ENCODE measurements at regions not wholly inside any gene's neighbourhood (a gene's known extent, or its start where the extent isn't known, plus 50 kb on each side); places are given as distances from the start of the nearest gene placed in this dataset.

- no peak for DNase-seq (ENCODE audit: low read depth in 2 of 2)
These were observed 127.3 kb downstream of the MBL2 start for GRCh38 chr10:52645187-52645758.

- DNase-seq (ENCODE audit: low read depth in 2 of 2) = no peak
These were observed 123.1 kb downstream of the MBL2 start for GRCh38 chr10:52649511-52649910.

GRCh38 chr10:52650873-52651272 lies 121.7 kb downstream of the MBL2 start:
- no peak for DNase-seq (ENCODE audit: low read depth in 2 of 2)

- DNase-seq (ENCODE audit: low read depth in 2 of 2) = no peak
These were observed 121.3 kb downstream of the MBL2 start for GRCh38 chr10:52651293-52651692.

GRCh38 chr10:52652431-52653262 lies 119.9 kb downstream of the MBL2 start:
- no peak for DNase-seq (ENCODE audit: low read depth in 2 of 2)

- DNase-seq (ENCODE audit: low read depth in 2 of 2) = no peak
These were observed 119.2 kb downstream of the MBL2 start for GRCh38 chr10:52653263-52653909.

- DNase-seq (ENCODE audit: low read depth in 2 of 2) = no peak
These were observed 118.4 kb downstream of the MBL2 start for GRCh38 chr10:52654201-52654600.

GRCh38 chr10:52658112-52658511 lies 114.5 kb downstream of the MBL2 start:
- DNase-seq (ENCODE audit: low read depth in 2 of 2) = no peak

- no peak for DNase-seq (ENCODE audit: low read depth in 2 of 2)
These were observed 113.5 kb downstream of the MBL2 start for GRCh38 chr10:52659085-52659484.

- DNase-seq (ENCODE audit: low read depth in 2 of 2) = no peak
These were observed 110.3 kb downstream of the MBL2 start for GRCh38 chr10:52662256-52662655.

GRCh38 chr10:52663161-52663560 lies 109.4 kb downstream of the MBL2 start:
- DNase-seq (ENCODE audit: low read depth in 2 of 2) = no peak

- DNase-seq (ENCODE audit: low read depth in 2 of 2) = no peak
These were observed 108.0 kb downstream of the MBL2 start for GRCh38 chr10:52664629-52665028.

- DNase-seq (ENCODE audit: low read depth in 2 of 2) = no peak
These were observed 106.8 kb downstream of the MBL2 start for GRCh38 chr10:52665821-52666220.

- DNase-seq (ENCODE audit: low read depth in 2 of 2) = no peak
These were observed 105.7 kb downstream of the MBL2 start for GRCh38 chr10:52666931-52667330.

- DNase-seq (ENCODE audit: low read depth in 2 of 2) = no peak
These were observed 104.6 kb downstream of the MBL2 start for GRCh38 chr10:52668024-52668423.

GRCh38 chr10:52672880-52673279 lies 99.7 kb downstream of the MBL2 start:
- DNase-seq (ENCODE audit: low read depth in 2 of 2) = no peak

- no peak for DNase-seq (ENCODE audit: low read depth in 2 of 2)
These were observed 99.1 kb downstream of the MBL2 start for GRCh38 chr10:52673468-52673867.

- no peak for DNase-seq (ENCODE audit: low read depth in 2 of 2)
These were observed 98.1 kb downstream of the MBL2 start for GRCh38 chr10:52674474-52674873.

GRCh38 chr10:52677086-52677485 lies 95.5 kb downstream of the MBL2 start:
- DNase-seq (ENCODE audit: low read depth in 2 of 2) = peak; percentile 33 to 39

GRCh38 chr10:52678611-52679010 lies 94.0 kb downstream of the MBL2 start:
- DNase-seq (ENCODE audit: low read depth in 2 of 2) = no peak

- no peak for DNase-seq (ENCODE audit: low read depth in 2 of 2)
These were observed 93.5 kb downstream of the MBL2 start for GRCh38 chr10:52679117-52679516.

- no peak for DNase-seq (ENCODE audit: low read depth in 2 of 2)
These were observed 89.8 kb downstream of the MBL2 start for GRCh38 chr10:52682766-52683165.

GRCh38 chr10:52683776-52684175 lies 88.8 kb downstream of the MBL2 start:
- DNase-seq (ENCODE audit: low read depth in 2 of 2) = no peak

All from fibroblast of skin of left quadriceps (primary cell).